ENCODE measurements at regions not wholly inside any gene's neighbourhood (a gene's known extent, or its start where the extent isn't known, plus 50 kb on each side); places are given as distances from the start of the nearest gene placed in this dataset.

- DNase-seq (ENCODE audit: low read depth): no peak
- no peak for TF ChIP-seq CTCF (conservative IDR thresholded peaks at IDR 0.05; ENCODE audit: low read depth, low read length)
- H3K4me3 ChIP-seq (ENCODE audit: low read length): no peak overlapping the region
These were observed 274.8 kb upstream of the BTBD3 start for GRCh38 chr20:11642866-11643265.

- TF ChIP-seq CTCF (conservative IDR thresholded peaks at IDR 0.05; ENCODE audit: low read depth, low read length): no peak
- no peak for DNase-seq (ENCODE audit: low read depth)
These were observed 271.3 kb upstream of the BTBD3 start for GRCh38 chr20:11646359-11646758.

GRCh38 chr20:11650566-11650965, 267.1 kb upstream of the BTBD3 start:
- no peak for DNase-seq (ENCODE audit: low read depth)
- no peak overlapping the region for H3K4me3 ChIP-seq (ENCODE audit: low read length)
- no peak for TF ChIP-seq CTCF (conservative IDR thresholded peaks at IDR 0.05; ENCODE audit: low read depth, low read length)

More at GRCh38 chr20:11646359-11646758, 271.3 kb upstream of the BTBD3 start:
- H3K4me3 ChIP-seq (ENCODE audit: low read length): no peak overlapping the region

GRCh38 chr20:11651138-11651537, 266.6 kb upstream of the BTBD3 start:
- H3K4me3 ChIP-seq (ENCODE audit: low read length): no peak overlapping the region
- no peak for DNase-seq (ENCODE audit: low read depth)
- TF ChIP-seq CTCF (conservative IDR thresholded peaks at IDR 0.05; ENCODE audit: low read depth, low read length): no peak

GRCh38 chr20:11651647-11652046, 266.0 kb upstream of the BTBD3 start:
- no peak overlapping the region for H3K4me3 ChIP-seq (ENCODE audit: low read length)
- DNase-seq (ENCODE audit: low read depth): no peak
- TF ChIP-seq CTCF (conservative IDR thresholded peaks at IDR 0.05; ENCODE audit: low read depth, low read length): no peak

- TF ChIP-seq CTCF (conservative IDR thresholded peaks at IDR 0.05; ENCODE audit: low read depth, low read length): no peak
- no peak for DNase-seq (ENCODE audit: low read depth)
- H3K4me3 ChIP-seq (ENCODE audit: low read length): no peak overlapping the region
These were observed 265.6 kb upstream of the BTBD3 start for GRCh38 chr20:11652128-11652527.

- no peak overlapping the region for H3K4me3 ChIP-seq (ENCODE audit: low read length)
- no peak for DNase-seq (ENCODE audit: low read depth)
- TF ChIP-seq CTCF (conservative IDR thresholded peaks at IDR 0.05; ENCODE audit: low read depth, low read length): no peak
These were observed 262.9 kb upstream of the BTBD3 start for GRCh38 chr20:11654766-11655165.
